ENCODE measurements at regions not wholly inside any gene's neighbourhood (a gene's known extent, or its start where the extent isn't known, plus 50 kb on each side); places are given as distances from the start of the nearest gene placed in this dataset.

- DNase-seq (ENCODE audit: low read depth, low spot score), result no peak
- no peak overlapping the region for H3K4me3 ChIP-seq (ENCODE audit: low read length)
Measured at GRCh38 chr2:173818285-173818684, 146.9 kb downstream of the SP3 start.

DNA sequence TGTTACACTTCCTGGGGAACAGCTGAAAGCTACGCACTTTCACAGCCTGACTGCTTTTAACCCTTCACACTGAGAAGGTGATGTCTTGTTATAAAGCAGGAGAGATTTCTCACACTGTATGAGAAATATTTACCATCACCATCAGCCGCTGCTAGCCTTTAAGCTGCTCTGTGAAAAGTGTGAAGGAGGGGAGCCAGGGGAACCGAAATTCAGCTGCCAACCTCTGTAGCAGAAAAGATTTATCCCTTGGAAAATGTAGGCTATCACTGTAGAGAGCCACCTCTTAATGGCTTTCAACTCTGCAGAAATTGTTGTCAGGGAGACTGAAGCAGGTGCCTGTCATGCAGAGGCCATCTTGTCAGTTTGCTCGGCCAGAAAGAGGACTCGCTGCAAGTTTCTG, 145.3 kb downstream of the SP3 start:
- H3K4me3 ChIP-seq (ENCODE audit: low read length), result no peak overlapping the region
- DNase-seq (ENCODE audit: low read depth, low spot score), result no peak

DNA sequence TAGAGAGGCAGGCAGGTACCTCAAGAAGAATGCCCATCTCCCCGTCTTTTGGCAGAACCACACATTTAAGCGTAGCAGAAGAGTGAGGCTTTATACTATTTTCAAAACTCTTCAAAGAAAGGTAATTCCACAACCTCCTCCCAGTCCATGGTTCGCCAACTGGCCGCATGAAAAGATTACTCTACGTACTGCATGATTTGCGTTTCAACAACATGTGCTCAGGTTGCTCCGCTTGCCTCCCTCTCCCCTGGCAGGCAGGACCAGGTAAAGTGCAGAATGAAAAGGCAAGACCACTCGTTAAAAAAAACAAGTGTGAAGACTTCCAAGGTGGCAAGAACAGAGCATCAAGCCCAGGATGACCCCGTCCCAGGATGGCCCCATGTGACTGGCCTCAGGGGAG, 143.7 kb downstream of the SP3 start:
- DNase-seq (ENCODE audit: low read depth, low spot score), result no peak
- H3K4me3 ChIP-seq (ENCODE audit: low read length), result no peak overlapping the region

DNA sequence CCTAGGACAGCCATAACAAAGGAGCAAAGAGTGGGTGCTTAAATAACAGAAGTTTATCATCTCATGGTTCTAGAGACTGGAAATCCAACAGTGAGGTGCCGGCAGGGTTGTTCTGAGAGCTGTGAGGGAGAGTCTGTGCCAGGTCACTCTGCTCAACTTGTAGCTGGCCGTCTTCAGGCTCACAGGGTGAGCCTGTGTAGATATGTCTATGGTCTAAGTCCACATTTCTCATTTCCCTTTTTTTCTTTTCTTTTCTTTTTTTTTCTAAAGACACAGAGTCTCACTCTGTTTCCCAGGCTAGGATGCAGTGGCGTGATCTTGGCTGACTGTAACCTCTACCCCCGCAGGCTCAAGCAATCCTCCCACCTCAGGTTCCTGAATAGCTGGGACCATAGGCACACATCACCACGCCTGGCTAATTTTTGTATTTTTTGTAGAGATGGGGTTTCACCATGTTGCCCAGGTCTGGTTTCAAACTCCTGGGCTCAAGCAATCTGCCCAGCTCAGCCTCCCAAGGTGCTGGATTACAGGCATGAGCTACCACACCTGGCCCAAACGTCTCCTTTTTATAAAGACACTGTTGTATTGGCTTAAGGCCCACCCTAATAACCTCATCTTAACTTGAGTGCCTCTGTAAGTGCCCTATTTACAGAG, 142.2 kb downstream of the SP3 start:
- H3K4me3 ChIP-seq (ENCODE audit: low read length), result no peak overlapping the region
- no peak for DNase-seq (ENCODE audit: low read depth, low spot score)

- no peak for DNase-seq (ENCODE audit: low read depth, low spot score)
- no peak overlapping the region for H3K4me3 ChIP-seq (ENCODE audit: low read length)
Measured at GRCh38 chr2:173823543-173823939, 141.6 kb downstream of the SP3 start.

GRCh38 chr2:173828189-173829142, 136.7 kb downstream of the SP3 start:
- H3K4me3 ChIP-seq (ENCODE audit: low read length), result no peak overlapping the region
- no peak for DNase-seq (ENCODE audit: low read depth, low spot score)

- DNase-seq (ENCODE audit: low read depth, low spot score), result no peak
- no peak overlapping the region for H3K4me3 ChIP-seq (ENCODE audit: low read length)
Measured at GRCh38 chr2:173829727-173830126, 135.4 kb downstream of the SP3 start.

DNA sequence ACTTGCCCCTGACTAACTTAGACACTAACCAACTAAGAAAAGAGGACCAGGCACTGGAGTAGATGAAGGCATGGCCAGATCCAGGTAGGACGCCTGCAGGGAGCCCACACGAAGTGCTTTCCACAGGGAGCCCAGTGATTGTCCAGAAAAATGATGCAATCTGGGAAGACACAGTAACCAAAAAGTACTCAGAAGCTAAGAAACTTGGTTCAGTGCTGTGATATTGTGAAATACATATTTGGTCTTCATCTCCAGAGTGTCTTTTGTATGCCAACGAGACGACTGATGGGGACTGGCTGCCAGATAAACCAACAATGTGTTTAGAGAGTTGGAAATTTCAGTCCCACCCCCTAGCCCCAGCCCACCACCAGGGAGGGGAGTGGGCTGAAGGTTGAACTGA, 135.0 kb downstream of the SP3 start:
- DNase-seq (ENCODE audit: low read depth, low spot score), result no peak
- no peak overlapping the region for H3K4me3 ChIP-seq (ENCODE audit: low read length)

- no peak overlapping the region for H3K4me3 ChIP-seq (ENCODE audit: low read length)
- DNase-seq (ENCODE audit: low read depth, low spot score), result no peak
Measured at GRCh38 chr2:173831312-173832229, 133.6 kb downstream of the SP3 start.

DNA sequence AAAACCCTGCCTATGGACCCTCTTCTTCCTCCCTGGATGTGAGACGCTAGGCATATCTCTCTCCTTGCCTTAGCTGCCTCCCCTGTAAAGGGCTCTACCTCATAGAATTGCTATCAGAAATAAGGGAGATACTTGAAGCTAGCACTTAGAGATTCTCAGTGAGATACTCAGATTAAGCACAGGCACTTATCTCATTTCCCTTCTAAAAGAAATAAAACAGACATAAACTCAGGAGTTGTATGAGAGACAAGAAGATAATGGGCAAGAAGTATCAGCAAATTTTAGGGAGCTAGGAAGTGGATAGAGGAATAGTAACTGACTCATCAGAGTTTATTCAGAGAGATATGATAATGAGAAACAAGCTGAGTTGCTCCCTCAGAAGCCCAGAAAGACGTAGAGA, 131.0 kb downstream of the SP3 start:
- H3K4me3 ChIP-seq (ENCODE audit: low read length), result no peak overlapping the region
- no peak for DNase-seq (ENCODE audit: low read depth, low spot score)

DNA sequence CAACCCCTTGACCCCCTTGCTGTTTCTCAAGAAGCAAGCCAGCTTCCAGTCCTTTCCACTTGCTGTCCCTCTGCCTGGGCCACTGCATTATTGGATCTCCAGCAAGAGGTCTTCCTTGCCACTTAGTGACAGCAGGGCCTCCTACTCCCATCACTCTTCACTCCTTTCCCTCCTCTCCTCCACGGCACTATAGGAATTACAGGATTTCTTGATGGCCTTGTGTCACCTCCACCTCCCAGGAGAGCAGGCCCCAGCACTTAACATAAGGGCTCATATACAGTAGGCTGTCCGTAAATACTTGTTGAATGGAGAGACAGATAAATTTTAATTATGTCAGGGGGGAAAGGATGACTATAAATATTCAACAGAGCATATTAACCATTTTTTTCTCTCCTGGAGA, 129.4 kb downstream of the SP3 start:
- H3K4me3 ChIP-seq (ENCODE audit: low read length), result no peak overlapping the region
- DNase-seq (ENCODE audit: low read depth, low spot score), result no peak

DNA sequence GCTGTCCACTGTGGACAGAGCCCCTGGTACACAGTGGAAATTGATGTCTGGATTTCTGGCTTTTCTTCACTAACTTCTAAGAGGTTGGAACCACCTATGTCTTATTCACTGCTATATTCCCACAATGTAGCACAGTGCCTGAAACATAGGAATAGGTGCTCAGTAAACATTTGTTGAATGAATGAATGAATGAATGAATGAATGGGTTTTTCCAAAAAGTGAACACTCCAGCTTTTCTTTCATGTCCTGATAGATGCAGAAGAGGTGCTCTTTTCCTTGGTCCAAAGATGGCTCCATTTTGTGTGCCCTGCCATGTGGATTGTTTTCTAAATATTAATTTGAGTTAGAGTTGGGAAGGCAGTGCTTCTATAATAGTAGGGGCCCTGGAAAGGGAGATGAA, 124.1 kb downstream of the SP3 start:
- DNase-seq (ENCODE audit: low read depth, low spot score), result no peak
- H3K4me3 ChIP-seq (ENCODE audit: low read length), result no peak overlapping the region

GRCh38 chr2:173843526-173843925, 121.6 kb downstream of the SP3 start:
- DNase-seq (ENCODE audit: low read depth, low spot score), result no peak

GRCh38 chr2:173851141-173851641, 114.0 kb downstream of the SP3 start:
- no peak for DNase-seq (ENCODE audit: low read depth, low spot score)

More at GRCh38 chr2:173843526-173843925, 121.6 kb downstream of the SP3 start:
- H3K4me3 ChIP-seq (ENCODE audit: low read length), result no peak overlapping the region

GRCh38 chr2:173854141-173854540, 111.0 kb downstream of the SP3 start:
- DNase-seq (ENCODE audit: low read depth, low spot score), result no peak
- H3K4me3 ChIP-seq (ENCODE audit: low read length), result no peak overlapping the region

More at GRCh38 chr2:173851141-173851641, 114.0 kb downstream of the SP3 start:
- no peak overlapping the region for H3K4me3 ChIP-seq (ENCODE audit: low read length)

GRCh38 chr2:173854840-173855239, 110.3 kb downstream of the SP3 start:
- no peak overlapping the region for H3K4me3 ChIP-seq (ENCODE audit: low read length)
- DNase-seq (ENCODE audit: low read depth, low spot score), result no peak

DNA sequence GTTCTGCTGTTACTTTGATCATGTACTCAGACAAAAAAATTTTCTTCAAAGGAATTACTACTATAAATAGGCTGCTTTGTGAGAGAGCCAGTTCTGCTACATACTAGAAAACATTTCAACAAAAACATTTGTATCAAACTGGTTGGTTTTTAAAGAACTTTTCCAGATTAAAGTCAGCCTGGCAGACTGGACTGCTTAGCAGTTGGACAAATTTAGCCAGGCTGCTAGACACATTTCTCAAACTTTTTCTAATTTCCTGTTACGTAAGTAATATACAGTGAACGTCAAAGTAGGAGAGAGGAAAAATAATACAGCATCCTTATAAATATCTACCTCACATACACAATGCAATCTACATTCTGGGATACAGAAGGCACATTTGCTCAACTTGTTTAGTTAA, 109.5 kb downstream of the SP3 start:
- DNase-seq (ENCODE audit: low read depth, low spot score), result no peak
- H3K4me3 ChIP-seq (ENCODE audit: low read length), result no peak overlapping the region

All from Jurkat, Clone E6-1 (cell line).